Keratinocyte (primary cell): ENCODE measurements at regions not wholly inside any gene's neighbourhood (a gene's known extent, or its start where the extent isn't known, plus 50 kb on each side); places are given as distances from the start of the nearest gene placed in this dataset.

Experiments used
- DNase-seq: peaks from one replicate; pipeline ENCODE4 v3.0.0-alpha.2; 2011; ENCODE audit warnings: low read depth, missing footprints, low spot score
- FAIRE-seq: peaks from 2 replicates; lab custom pipeline; 2011; peaks lifted over from hg19 to GRCh38; lab: Jason Lieb, UNC
- H2AFZ ChIP-seq: 2 replicates; pipeline ENCODE4 v1.6.0; 2012; ENCODE audit warnings: low read length, control low read depth, inconsistent platforms; ENCODE audit not compliant: control insufficient read depth
- H3K27ac ChIP-seq: 2 replicates; pipeline ENCODE4 v1.5.1; 2011; ENCODE audit warnings: low read length; ENCODE audit not compliant: control insufficient read depth, insufficient read depth
- H3K27me3 ChIP-seq: 3 replicates; pipeline ENCODE4 v1.6.0; 2011; ENCODE audit warnings: low read length; ENCODE audit not compliant: control insufficient read depth, insufficient read depth; ENCODE audit errors: extremely low read depth
- H3K36me3 ChIP-seq, 2 experiments: 2 replicates in 1 of 2; 3 replicates in 1 of 2; pipeline ENCODE4 v1.5.1; 2011; ENCODE audit warnings: low read length in 2 of 2, mild to moderate bottlenecking in 1 of 2; ENCODE audit not compliant: control insufficient read depth in 2 of 2, insufficient read depth in 2 of 2; ENCODE audit errors: extremely low read depth in 1 of 2
- H3K4me1 ChIP-seq: 3 replicates; pipeline ENCODE4 v1.5.1; 2011; ENCODE audit warnings: low read length; ENCODE audit not compliant: control insufficient read depth, insufficient read depth; ENCODE audit errors: extremely low read depth
- H3K4me2 ChIP-seq: 3 replicates; pipeline ENCODE4 v1.6.0; 2011; ENCODE audit warnings: low read depth, low read length; ENCODE audit not compliant: control insufficient read depth, insufficient read depth; ENCODE audit errors: extremely low read depth
- H3K4me3 ChIP-seq, 3 experiments: fragments of 200-600 bp in 1 of 3; sonication (generic) in 1 of 3; 2 replicates in 2 of 3; 3 replicates in 1 of 3; pipeline ENCODE4 v1.5.1; 2011 to 2016; ENCODE audit warnings: low read length in 3 of 3, mild to moderate bottlenecking in 3 of 3, control low read depth in 2 of 3, inconsistent platforms in 1 of 3, low read depth in 1 of 3, mixed read lengths in 1 of 3, mixed run types in 1 of 3, moderate library complexity in 1 of 3; ENCODE audit not compliant: control insufficient read depth in 2 of 3, insufficient read depth in 2 of 3; ENCODE audit errors: extremely low read depth in 1 of 3
- H3K79me2 ChIP-seq: 2 replicates; pipeline ENCODE4 v1.6.0; 2012; ENCODE audit warnings: low read length; ENCODE audit not compliant: control insufficient read depth, insufficient read depth
- H3K9ac ChIP-seq: 3 replicates; pipeline ENCODE4 v1.6.0; 2011; ENCODE audit warnings: low read length; ENCODE audit not compliant: control insufficient read depth, insufficient read depth; ENCODE audit errors: extremely low read depth
- H3K9me1 ChIP-seq: 3 replicates; pipeline ENCODE4 v1.6.0; 2011; ENCODE audit warnings: low read length; ENCODE audit not compliant: control insufficient read depth, insufficient read depth; ENCODE audit errors: extremely low read depth
- H3K9me3 ChIP-seq: 2 replicates; pipeline ENCODE4 v1.5.1; 2012; ENCODE audit warnings: low read depth, low read length; ENCODE audit not compliant: control insufficient read depth
- H4K20me1 ChIP-seq: 3 replicates; pipeline ENCODE4 v1.6.0; 2011; ENCODE audit warnings: low read length; ENCODE audit not compliant: control insufficient read depth, insufficient read depth; ENCODE audit errors: extremely low read depth
- CTCF ChIP-seq, 3 experiments: IDR thresholded peaks in 1 of 3; conservative IDR thresholded peaks in 1 of 3; optimal IDR thresholded peaks in 1 of 3; 2 replicates in 2 of 3; 3 replicates in 1 of 3; pipeline versions ENCODE3 to v1.5.1; 2011; ENCODE audit warnings: low read length in 3 of 3, mild to moderate bottlenecking in 3 of 3, moderate library complexity in 2 of 3, control low read depth in 1 of 3, inconsistent platforms in 1 of 3; ENCODE audit not compliant: insufficient read depth in 2 of 3; ENCODE audit errors: extremely low read depth in 1 of 3
- EZH2 ChIP-seq: IDR thresholded peaks from one replicate; pipeline ENCODE4 v1.6.1; 2012; ENCODE audit warnings: inconsistent platforms, mild to moderate bottlenecking, low read length, moderate library complexity
- dilution Hi-C: fragments of 300-500 bp; cut with MboI; formaldehyde crosslinking; loops from one replicate; pipeline ENCODE4 v1.7.0; 2020; ENCODE audit warnings: low sequenced_read_pairs; ENCODE audit not compliant: extremely low pct_ligation_motif_present

GRCh38 chr3:164407111-164407510, 671.2 kb downstream of the SI start:
- Histone ChIP-seq H2AFZ (no peak overlapping the region), H3K9ac (no peak overlapping the region), H3K4me1 (no peaks in the 10 kb centered on the region), H3K4me2 (no peak overlapping the region), H3K79me2 (no peaks in the 10 kb centered on the region), H3K27me3 (no peaks in the 10 kb centered on the region), H3K9me3 (no peaks in the 10 kb centered on the region), H3K4me3 (no peak overlapping the region), H3K27ac (no peak overlapping the region), H3K36me3 (no peaks in the 10 kb centered on the region), H3K9me1 (no peaks in the 10 kb centered on the region), H4K20me1 (no peaks in the 10 kb centered on the region)
- no peak for TF ChIP-seq CTCF (optimal IDR thresholded peaks at IDR 0.05 in 1 of 3, IDR thresholded peaks at IDR 0.05 in 1 of 3, conservative IDR thresholded peaks at IDR 0.05 in 1 of 3; ENCODE audit: extremely low read depth in 1 of 3, insufficient read depth in 2 of 3, low read length in 3 of 3)
- FAIRE-seq, result no peak
- dilution Hi-C loops, result no loop called here
- DNase-seq, result no peak

GRCh38 chr3:164406281-164406680, 672.0 kb downstream of the SI start:
- H3K36me3 ChIP-seq, result no peaks in the 10 kb centered on the region
- H3K79me2 ChIP-seq, result no peaks in the 10 kb centered on the region
- H3K9me3 ChIP-seq, result no peaks in the 10 kb centered on the region
- no peak overlapping the region for H3K4me3 ChIP-seq
- H3K27ac ChIP-seq, result no peak overlapping the region
- DNase-seq (no peak), FAIRE-seq (no peak)
- no peaks in the 10 kb centered on the region for H3K9me1 ChIP-seq
- H2AFZ ChIP-seq, result no peak overlapping the region
- TF ChIP-seq EZH2 (no peak), CTCF (optimal IDR thresholded peaks at IDR 0.05 in 1 of 3, IDR thresholded peaks at IDR 0.05 in 1 of 3, conservative IDR thresholded peaks at IDR 0.05 in 1 of 3; ENCODE audit: extremely low read depth in 1 of 3, insufficient read depth in 2 of 3, low read length in 3 of 3) (no peak)
- no peak overlapping the region for H3K9ac ChIP-seq
- no peaks in the 10 kb centered on the region for H4K20me1 ChIP-seq
- H3K4me2 ChIP-seq, result no peak overlapping the region
- H3K27me3 ChIP-seq, result no peaks in the 10 kb centered on the region
- dilution Hi-C loops, result no loop called here
- H3K4me1 ChIP-seq, result no peaks in the 10 kb centered on the region
